ENCODE measurements at regions not wholly inside any gene's neighbourhood (a gene's known extent, or its start where the extent isn't known, plus 50 kb on each side); places are given as distances from the start of the nearest gene placed in this dataset.
"Not testable (repeated sequence)": the region's sequence is repeated elsewhere in the genome, so short reads cannot be mapped to it uniquely, and the experiment has no call there.

DNA sequence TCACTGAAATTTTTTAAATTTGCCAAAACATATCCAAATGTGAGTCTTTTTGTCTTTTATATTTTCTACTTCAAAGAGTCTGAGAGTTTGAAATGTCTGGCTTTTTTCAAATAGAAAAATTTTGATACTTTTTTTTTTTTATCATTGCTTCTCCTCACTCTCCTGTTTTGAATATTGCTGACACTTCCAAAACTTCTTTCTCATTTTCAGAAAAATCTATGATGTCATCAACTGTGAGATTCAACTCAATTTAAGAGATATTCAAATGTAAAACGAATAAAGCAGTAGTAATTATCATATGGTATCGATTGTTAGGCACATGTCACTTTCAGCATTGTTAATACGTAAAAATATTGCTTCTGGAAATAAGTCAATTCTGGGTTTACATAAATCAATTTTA lies 505.8 kb upstream of the STEAP1 start:
- Mint-ChIP-seq H3K36me3 (no peaks in the 10 kb centered on the region), H3K4me1 (no peaks in the 10 kb centered on the region), H3K4me3 (no peak overlapping the region), H3K9me3 (ENCODE audit: low read depth) (no peaks in the 10 kb centered on the region), H3K27ac (no peak overlapping the region), H3K27me3 (no peaks in the 10 kb centered on the region)
- DNase-seq = no peak
- CTCF ChIA-PET = no interaction called here
- no peak for ATAC-seq

DNA sequence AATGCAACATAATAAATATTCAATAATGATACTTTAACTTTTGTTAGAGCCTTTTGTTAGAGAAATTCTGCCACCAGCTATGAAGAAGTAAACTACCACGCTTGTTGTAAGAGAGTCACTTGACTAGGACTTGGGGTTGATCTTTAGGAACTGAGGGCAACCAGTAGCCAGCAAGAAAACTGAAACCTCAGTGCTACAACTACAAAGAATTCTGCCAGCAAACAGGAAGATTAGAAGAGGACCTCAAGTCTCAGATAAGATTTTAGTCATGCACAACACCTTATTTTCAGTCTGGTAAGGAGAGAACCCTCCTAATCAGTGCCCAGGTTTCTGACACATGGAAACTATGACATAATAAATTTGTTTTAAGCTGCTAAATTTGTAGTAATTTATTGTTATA lies 498.3 kb upstream of the STEAP1 start:
- ATAC-seq (no peak), DNase-seq (no peak)
- no peaks in the 10 kb centered on the region for H3K27me3 Mint-ChIP-seq
- H3K4me3 Mint-ChIP-seq = no peak overlapping the region
- no peak overlapping the region for H3K27ac Mint-ChIP-seq
- no peaks in the 10 kb centered on the region for H3K36me3 Mint-ChIP-seq
- CTCF ChIA-PET = no interaction called here
- no peaks in the 10 kb centered on the region for H3K4me1 Mint-ChIP-seq
- peaks cover 3% of the 10 kb centered on the region for H3K9me3 Mint-ChIP-seq (ENCODE audit: low read depth)

DNA sequence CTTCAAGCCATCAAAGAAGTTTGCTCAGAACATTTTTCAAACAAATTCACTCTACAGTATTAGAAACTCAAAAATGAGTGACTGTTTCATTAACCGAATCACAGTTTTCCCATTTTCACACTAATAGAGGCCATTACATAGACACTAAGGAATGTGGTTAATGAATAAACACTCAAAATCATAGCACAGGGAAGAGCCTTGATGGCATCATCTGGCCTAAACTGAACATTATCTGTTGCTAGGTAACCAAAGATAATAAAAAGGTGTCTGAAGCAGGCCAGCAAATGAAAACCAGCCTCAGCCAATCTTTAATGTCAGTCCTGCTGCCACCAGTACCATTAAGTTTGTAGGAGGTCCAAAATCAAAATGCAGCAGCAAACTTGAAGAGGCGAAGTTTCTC lies 492.4 kb upstream of the STEAP1 start:
- CTCF ChIA-PET = no interaction called here
- ATAC-seq = no peak
- Mint-ChIP-seq H3K4me3 (no peak overlapping the region), H3K36me3 (no peaks in the 10 kb centered on the region), H3K9me3 (ENCODE audit: low read depth) (no peaks in the 10 kb centered on the region), H3K27ac (no peak overlapping the region), H3K4me1 (no peaks in the 10 kb centered on the region), H3K27me3 (no peaks in the 10 kb centered on the region)
- DNase-seq = no peak

DNA sequence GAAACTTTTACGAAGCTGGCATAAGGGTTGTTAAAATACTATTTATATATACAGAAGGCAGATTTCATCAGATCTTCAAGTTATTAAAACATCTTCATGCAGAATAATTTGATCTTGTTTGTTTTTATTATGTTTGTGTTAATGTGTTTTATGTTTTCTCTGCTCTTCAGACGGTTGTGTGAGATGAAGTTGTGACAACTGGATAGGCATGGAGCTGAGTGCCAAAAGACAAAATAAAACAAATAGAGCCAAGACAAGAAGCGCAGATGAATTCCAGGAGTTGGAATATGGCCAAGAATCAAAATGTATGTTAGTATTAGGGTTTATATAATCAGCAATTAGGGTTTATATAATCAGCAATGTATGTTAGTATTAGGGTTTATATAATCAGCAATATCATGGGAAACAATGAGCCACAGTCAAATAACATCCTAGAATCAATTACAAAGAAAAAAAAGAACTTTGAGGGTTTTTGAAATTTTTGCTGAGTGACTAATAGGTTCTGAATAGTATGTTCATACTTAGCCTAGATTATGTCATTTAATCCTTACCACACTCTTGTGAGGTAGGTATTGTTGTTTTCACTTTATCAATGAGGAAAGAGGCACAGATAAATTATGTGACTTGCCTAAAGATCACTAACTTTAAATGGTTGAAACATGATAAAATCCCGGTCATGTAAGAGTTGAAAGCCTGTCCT lies 488.0 kb upstream of the STEAP1 start:
- H3K4me1 Mint-ChIP-seq = no peaks in the 10 kb centered on the region
- no peak overlapping the region for H3K4me3 Mint-ChIP-seq
- no peak overlapping the region for H3K27ac Mint-ChIP-seq
- DNase-seq (no peak), ATAC-seq (no peak)
- no peaks in the 10 kb centered on the region for H3K27me3 Mint-ChIP-seq
- CTCF ChIA-PET = no interaction called here
- H3K9me3 Mint-ChIP-seq (ENCODE audit: low read depth) = no peaks in the 10 kb centered on the region
- no peaks in the 10 kb centered on the region for H3K36me3 Mint-ChIP-seq

DNA sequence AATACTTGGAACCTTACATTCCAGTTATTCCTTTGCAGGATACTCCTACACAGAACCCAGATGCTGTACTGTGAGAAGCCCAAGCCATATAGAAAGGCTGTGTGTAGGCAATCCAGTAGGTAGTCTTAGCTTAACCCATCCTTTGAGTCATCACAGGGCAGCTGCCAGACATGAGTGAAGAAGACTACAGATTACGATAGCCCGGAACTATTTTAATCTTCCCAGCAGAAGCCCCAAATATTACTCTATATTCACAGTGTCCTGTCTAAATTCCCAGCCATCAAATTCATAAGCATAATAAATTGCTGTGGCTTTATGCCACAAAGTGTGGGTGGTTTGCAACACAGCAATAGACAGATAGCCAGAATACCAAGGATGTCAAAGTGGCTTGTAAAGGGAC lies 474.1 kb upstream of the STEAP1 start:
- no peaks in the 10 kb centered on the region for H3K9me3 Mint-ChIP-seq (ENCODE audit: low read depth)
- ATAC-seq = no peak
- H3K27ac Mint-ChIP-seq = no peak overlapping the region
- no peaks in the 10 kb centered on the region for H3K4me1 Mint-ChIP-seq
- no peak overlapping the region for H3K4me3 Mint-ChIP-seq
- CTCF ChIA-PET = no interaction called here
- H3K36me3 Mint-ChIP-seq = no peaks in the 10 kb centered on the region
- DNase-seq = no peak
- no peaks in the 10 kb centered on the region for H3K27me3 Mint-ChIP-seq

DNA sequence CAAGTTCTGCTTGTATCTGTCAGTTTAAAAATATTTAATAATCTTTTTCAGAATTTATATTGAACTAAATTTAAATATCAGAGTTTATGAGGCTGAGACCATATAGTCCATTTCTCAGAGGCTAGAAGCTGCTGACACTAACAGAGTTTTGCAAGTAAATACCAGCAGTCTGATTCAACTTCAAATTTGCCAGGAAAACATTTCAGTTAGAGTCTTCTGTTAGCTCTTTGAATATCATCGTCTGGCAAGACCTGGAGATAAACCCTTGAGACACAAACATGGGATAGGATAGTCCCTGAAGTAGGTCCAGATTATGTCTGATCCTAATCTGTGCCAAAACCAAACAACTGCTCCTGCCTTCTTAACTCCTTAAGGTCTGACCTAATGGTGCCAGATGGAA lies 472.8 kb upstream of the STEAP1 start:
- ATAC-seq (no peak), DNase-seq (no peak)
- Mint-ChIP-seq H3K36me3 (no peaks in the 10 kb centered on the region), H3K27me3 (no peaks in the 10 kb centered on the region), H3K4me3 (no peak overlapping the region), H3K27ac (no peak overlapping the region), H3K9me3 (ENCODE audit: low read depth) (no peaks in the 10 kb centered on the region), H3K4me1 (no peaks in the 10 kb centered on the region)
- CTCF ChIA-PET = no interaction called here

DNA sequence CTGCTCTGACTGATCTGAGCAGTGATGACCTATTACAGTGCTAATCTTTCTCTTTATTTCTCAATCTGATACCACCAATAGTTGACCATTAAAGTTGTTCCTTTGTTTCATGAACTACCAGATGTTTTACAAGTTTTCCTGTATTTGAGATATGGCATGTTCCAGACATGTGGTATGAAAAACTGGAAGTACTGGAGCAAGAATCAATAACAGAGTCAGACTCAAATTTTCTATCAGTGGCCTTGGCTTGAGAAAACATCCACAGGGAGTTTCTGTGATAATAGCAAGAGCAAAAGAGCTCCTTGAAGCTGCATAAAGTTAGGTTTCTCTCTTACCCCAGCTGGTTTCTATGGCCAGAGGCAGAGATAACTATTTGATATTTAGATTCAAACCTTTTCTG lies 469.0 kb upstream of the STEAP1 start:
- Mint-ChIP-seq H3K4me1 (no peaks in the 10 kb centered on the region), H3K27ac (no peak overlapping the region), H3K4me3 (no peak overlapping the region), H3K27me3 (no peaks in the 10 kb centered on the region), H3K9me3 (ENCODE audit: low read depth) (no peaks in the 10 kb centered on the region), H3K36me3 (no peaks in the 10 kb centered on the region)
- ATAC-seq (no peak), DNase-seq (no peak)
- CTCF ChIA-PET = no interaction called here

DNA sequence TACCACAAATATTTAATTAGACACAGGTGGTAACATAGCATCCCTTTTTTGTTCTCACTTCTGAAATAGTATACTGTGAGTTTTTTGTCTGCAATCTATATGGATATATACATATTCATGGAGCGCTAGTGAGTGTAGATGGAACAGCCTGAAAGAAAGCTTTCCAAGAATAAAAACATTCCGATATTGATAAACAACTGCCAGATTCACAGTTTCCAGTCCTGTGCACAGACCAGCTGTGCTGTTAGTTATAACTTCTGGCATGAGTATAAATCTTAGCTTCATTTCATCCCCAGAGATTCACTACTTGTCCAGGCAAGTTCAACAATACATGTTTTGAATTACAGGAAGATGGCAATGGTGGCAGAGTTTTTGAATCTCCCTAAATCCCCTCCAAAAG lies 467.1 kb upstream of the STEAP1 start:
- no peak for ATAC-seq
- Mint-ChIP-seq H3K9me3 (ENCODE audit: low read depth) (no peaks in the 10 kb centered on the region), H3K27me3 (no peaks in the 10 kb centered on the region), H3K36me3 (no peaks in the 10 kb centered on the region), H3K4me3 (no peak overlapping the region), H3K27ac (no peak overlapping the region), H3K4me1 (no peaks in the 10 kb centered on the region)
- no peak for DNase-seq
- CTCF ChIA-PET = no interaction called here

DNA sequence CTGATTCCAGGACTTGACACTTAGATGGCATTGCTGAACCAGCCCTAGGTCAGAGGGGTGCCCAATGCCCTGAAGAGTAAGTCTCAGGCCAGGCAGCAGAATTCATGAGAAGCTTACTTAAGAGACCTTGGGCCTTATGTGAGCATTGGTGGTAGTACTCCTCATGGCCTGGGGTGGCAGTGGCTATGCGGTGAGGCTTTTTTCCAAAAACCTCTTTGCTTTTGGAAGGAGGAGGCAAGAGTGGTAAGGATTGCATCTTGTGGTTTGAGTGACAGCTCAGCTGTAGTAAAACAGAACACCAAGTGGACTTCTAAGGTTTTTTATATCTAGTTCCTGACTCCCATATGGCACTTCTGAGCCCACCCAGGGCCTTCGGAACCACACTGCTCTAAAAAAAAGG lies 459.0 kb upstream of the STEAP1 start:
- peaks cover 17% of the 10 kb centered on the region for H3K9me3 Mint-ChIP-seq (ENCODE audit: low read depth)
- DNase-seq (no peak), ATAC-seq (no peak)
- no peak overlapping the region for H3K27ac Mint-ChIP-seq
- H3K4me1 Mint-ChIP-seq = no peaks in the 10 kb centered on the region
- no peak overlapping the region for H3K4me3 Mint-ChIP-seq
- CTCF ChIA-PET = no interaction called here
- H3K27me3 Mint-ChIP-seq = no peaks in the 10 kb centered on the region
- no peaks in the 10 kb centered on the region for H3K36me3 Mint-ChIP-seq

DNA sequence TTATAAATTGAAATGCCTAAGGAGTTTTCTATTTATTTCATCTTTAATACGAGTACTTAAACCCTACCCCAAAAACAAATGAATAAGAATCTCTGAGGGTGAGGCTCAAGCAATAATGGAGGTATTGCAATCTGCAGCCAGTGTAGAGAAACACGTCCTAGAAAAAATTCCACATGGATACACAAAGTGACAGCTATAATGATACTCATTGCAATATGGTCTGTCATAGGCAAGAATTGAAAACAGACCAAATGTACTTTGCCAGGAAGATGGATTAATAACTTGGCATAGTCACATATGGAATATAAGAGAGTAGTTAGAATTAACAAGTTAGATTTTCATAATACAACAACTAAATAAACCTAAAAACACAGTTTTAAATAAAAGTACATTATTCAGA lies 440.1 kb upstream of the STEAP1 start:
- ATAC-seq (no peak), DNase-seq (no peak)
- Mint-ChIP-seq H3K4me3 (no peak overlapping the region), H3K36me3 (no peaks in the 10 kb centered on the region), H3K27ac (no peak overlapping the region), H3K27me3 (no peaks in the 10 kb centered on the region), H3K4me1 (no peaks in the 10 kb centered on the region), H3K9me3 (ENCODE audit: low read depth) (no peaks in the 10 kb centered on the region)
- CTCF ChIA-PET = no interaction called here

DNA sequence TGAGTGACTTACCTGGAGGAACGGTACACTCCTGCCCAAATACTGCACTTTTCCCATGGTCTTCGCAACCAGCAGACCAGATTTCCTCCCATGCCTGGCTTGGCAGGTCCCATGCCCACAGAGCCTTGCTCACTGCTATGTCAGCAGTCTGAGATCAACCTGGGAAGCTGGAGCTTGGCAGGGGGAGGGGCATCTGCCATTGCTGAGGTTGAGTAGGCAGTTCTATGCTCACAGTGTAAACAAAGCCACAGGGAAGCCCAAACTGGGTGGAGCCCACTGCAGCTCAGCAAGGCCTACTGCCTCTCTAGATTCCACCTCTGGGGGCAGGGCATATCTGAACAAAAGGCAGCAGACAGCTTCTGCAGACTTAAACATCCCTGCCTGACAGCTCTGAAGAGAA lies 435.3 kb upstream of the STEAP1 start:
- H3K27ac Mint-ChIP-seq; H3K4me3 Mint-ChIP-seq; ATAC-seq; H3K36me3 Mint-ChIP-seq; CTCF ChIA-PET; H3K9me3 Mint-ChIP-seq (ENCODE audit: low read depth); H3K4me1 Mint-ChIP-seq; DNase-seq; H3K27me3 Mint-ChIP-seq: not testable (repeated sequence)

DNA sequence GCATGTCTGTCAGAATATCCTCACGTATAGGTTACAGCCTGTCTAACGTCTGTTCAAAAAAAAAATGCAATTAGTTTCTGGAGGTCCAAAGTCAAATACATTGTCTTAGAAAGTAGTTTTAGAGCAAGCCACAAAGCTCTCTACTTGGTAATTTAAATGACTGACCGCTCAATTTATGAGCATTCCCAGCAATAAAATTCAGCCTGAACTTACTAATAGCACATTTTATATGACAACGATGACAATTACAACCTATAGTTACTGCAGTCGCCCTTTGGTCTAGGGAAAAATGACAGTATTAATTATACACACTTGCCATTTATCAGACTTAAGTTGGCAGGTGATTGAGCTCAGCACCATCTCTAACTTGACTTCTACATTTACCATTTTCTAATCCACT lies 425.8 kb upstream of the STEAP1 start:
- no peaks in the 10 kb centered on the region for H3K36me3 Mint-ChIP-seq
- H3K27me3 Mint-ChIP-seq = no peaks in the 10 kb centered on the region
- DNase-seq = no peak
- no peaks in the 10 kb centered on the region for H3K4me1 Mint-ChIP-seq
- CTCF ChIA-PET = no interaction called here
- H3K9me3 Mint-ChIP-seq (ENCODE audit: low read depth) = peaks cover 2% of the 10 kb centered on the region
- H3K27ac Mint-ChIP-seq = no peak overlapping the region
- ATAC-seq = no peak
- no peak overlapping the region for H3K4me3 Mint-ChIP-seq

DNA sequence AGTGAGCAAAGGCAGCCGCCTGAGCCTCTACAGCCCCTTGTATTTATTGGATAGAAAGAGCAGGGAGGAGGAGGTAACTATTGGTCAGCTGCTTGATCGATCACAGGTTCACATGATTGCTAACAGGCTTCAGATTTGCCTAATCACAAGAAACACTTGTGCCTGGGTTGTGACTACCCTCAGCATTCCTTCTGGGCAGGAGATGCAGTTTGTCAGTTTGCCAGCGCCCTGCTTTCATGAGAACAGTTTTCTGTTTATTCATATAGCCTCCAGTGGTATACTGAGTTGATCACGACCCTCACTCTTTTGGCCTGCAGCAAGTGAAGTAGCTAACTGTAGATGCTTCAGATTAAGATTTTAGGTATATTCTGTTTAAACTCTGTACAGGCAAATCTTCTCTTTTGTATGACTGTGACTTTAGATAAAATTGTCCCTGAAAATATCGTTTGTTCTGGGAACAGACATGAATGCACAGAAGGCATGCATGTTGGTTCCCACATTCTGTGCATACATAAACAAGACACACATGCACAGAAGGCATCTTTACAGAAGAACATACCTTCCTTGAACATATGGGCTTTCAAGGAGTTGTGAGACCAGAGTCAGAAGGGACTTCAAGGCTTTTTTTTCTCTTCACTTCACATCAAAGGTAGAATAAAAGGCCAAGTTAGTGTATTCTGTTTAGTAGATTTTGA lies 422.4 kb upstream of the STEAP1 start:
- no peak for ATAC-seq
- peaks cover 2% of the 10 kb centered on the region for H3K9me3 Mint-ChIP-seq (ENCODE audit: low read depth)
- H3K4me1 Mint-ChIP-seq = no peaks in the 10 kb centered on the region
- no peaks in the 10 kb centered on the region for H3K36me3 Mint-ChIP-seq
- H3K4me3 Mint-ChIP-seq = no peak overlapping the region
- CTCF ChIA-PET = no interaction called here
- H3K27ac Mint-ChIP-seq = no peak overlapping the region
- no peak for DNase-seq
- no peaks in the 10 kb centered on the region for H3K27me3 Mint-ChIP-seq

DNA sequence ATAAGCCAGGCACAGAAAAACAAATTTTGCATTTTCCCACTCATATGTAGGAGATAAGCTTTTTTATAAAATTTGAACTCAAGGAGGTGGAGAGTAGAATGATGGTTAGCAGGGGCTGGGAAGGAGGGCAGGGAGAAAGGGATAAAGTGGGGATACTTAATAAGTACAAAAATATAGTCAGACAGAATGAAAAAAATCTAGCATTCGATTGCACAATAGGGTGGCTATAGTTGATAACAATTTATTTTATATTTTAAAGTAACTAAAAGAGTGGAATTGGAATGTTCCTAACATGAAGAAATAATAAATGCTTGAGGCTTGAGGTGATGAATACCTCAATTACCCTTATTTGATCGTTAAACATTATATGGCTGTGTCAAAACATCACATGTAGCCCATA lies 415.7 kb upstream of the STEAP1 start:
- no peaks in the 10 kb centered on the region for H3K27me3 Mint-ChIP-seq
- no peaks in the 10 kb centered on the region for H3K36me3 Mint-ChIP-seq
- no peaks in the 10 kb centered on the region for H3K9me3 Mint-ChIP-seq (ENCODE audit: low read depth)
- ATAC-seq (no peak), DNase-seq (no peak)
- no peaks in the 10 kb centered on the region for H3K4me1 Mint-ChIP-seq
- no peak overlapping the region for H3K27ac Mint-ChIP-seq
- CTCF ChIA-PET = no interaction called here
- H3K4me3 Mint-ChIP-seq = no peak overlapping the region

DNA sequence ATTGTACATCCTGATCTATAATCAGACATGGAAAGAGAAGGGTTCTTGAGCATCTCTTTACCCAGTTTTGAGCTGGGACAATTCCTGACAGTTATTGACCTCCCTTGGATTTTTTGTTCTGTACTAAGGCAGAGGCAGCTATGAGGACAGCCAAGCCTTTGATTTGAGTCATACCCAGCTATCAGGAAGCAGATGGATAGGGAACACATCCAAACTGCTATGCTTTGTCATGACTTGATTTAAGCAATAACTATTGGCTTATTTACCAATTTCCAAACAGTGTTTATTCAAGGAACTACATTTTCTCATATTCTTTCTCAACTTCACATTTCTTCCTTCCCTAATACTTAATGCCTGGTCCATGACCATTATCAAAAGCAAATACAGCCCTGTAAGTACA lies 396.4 kb upstream of the STEAP1 start:
- CTCF ChIA-PET = no interaction called here
- H3K4me1 Mint-ChIP-seq = no peaks in the 10 kb centered on the region
- no peak for DNase-seq
- H3K27me3 Mint-ChIP-seq = no peaks in the 10 kb centered on the region
- H3K36me3 Mint-ChIP-seq = no peaks in the 10 kb centered on the region
- no peak overlapping the region for H3K4me3 Mint-ChIP-seq
- no peak overlapping the region for H3K27ac Mint-ChIP-seq
- H3K9me3 Mint-ChIP-seq (ENCODE audit: low read depth) = peaks cover 6% of the 10 kb centered on the region
- ATAC-seq = no peak
